ENCODE measurements at regions not wholly inside any gene's neighbourhood (a gene's known extent, or its start where the extent isn't known, plus 50 kb on each side); places are given as distances from the start of the nearest gene placed in this dataset.
"Not testable (repeated sequence)": the region's sequence is repeated elsewhere in the genome, so short reads cannot be mapped to it uniquely, and the experiment has no call there.

GRCh38 chr20:8986631-8987030 lies 82.3 kb upstream of the PLCB4 start:
- TF ChIP-seq CTCF (IDR thresholded peaks at IDR 0.05; ENCODE audit: control insufficient read depth, extremely low read depth, insufficient read depth): no peak
- no peak overlapping the region for H3K4me3 ChIP-seq (ENCODE audit: low read depth, low read length)
- DNase-seq (ENCODE audit: low read depth): no peak

- TF ChIP-seq CTCF (IDR thresholded peaks at IDR 0.05; ENCODE audit: control insufficient read depth, extremely low read depth, insufficient read depth): no peak
- no peak overlapping the region for H3K4me3 ChIP-seq (ENCODE audit: low read depth, low read length)
- DNase-seq (ENCODE audit: low read depth): no peak
These were observed 78.1 kb upstream of the PLCB4 start for GRCh38 chr20:8990770-8991169.

- no peak for DNase-seq (ENCODE audit: low read depth)
- no peak overlapping the region for H3K4me3 ChIP-seq (ENCODE audit: low read depth, low read length)
- no peak for TF ChIP-seq CTCF (IDR thresholded peaks at IDR 0.05; ENCODE audit: control insufficient read depth, extremely low read depth, insufficient read depth)
These were observed 74.8 kb upstream of the PLCB4 start for GRCh38 chr20:8994045-8994444.

- H3K4me3 ChIP-seq (ENCODE audit: low read depth, low read length): no peak overlapping the region
- TF ChIP-seq CTCF (IDR thresholded peaks at IDR 0.05; ENCODE audit: control insufficient read depth, extremely low read depth, insufficient read depth): no peak
- DNase-seq (ENCODE audit: low read depth): no peak
These were observed 73.1 kb upstream of the PLCB4 start for GRCh38 chr20:8995761-8996160.

- TF ChIP-seq CTCF (IDR thresholded peaks at IDR 0.05; ENCODE audit: control insufficient read depth, extremely low read depth, insufficient read depth): no peak
- H3K4me3 ChIP-seq (ENCODE audit: low read depth, low read length): no peak overlapping the region
- no peak for DNase-seq (ENCODE audit: low read depth)
These were observed 71.9 kb upstream of the PLCB4 start for GRCh38 chr20:8996817-8997512.

GRCh38 chr20:8997701-8998117 lies 71.2 kb upstream of the PLCB4 start:
- no peak for DNase-seq (ENCODE audit: low read depth)
- no peak for TF ChIP-seq CTCF (IDR thresholded peaks at IDR 0.05; ENCODE audit: control insufficient read depth, extremely low read depth, insufficient read depth)
- H3K4me3 ChIP-seq (ENCODE audit: low read depth, low read length): no peak overlapping the region

GRCh38 chr20:9011121-9011520 lies 57.8 kb upstream of the PLCB4 start:
- no peak for TF ChIP-seq CTCF (IDR thresholded peaks at IDR 0.05; ENCODE audit: control insufficient read depth, extremely low read depth, insufficient read depth)
- DNase-seq (ENCODE audit: low read depth): peak; percentile 8

GRCh38 chr20:9015232-9015983 lies 53.5 kb upstream of the PLCB4 start:
- not testable (repeated sequence) for DNase-seq (ENCODE audit: low read depth); H3K4me3 ChIP-seq (ENCODE audit: low read depth, low read length)

More at GRCh38 chr20:9011121-9011520, 57.8 kb upstream of the PLCB4 start:
- H3K4me3 ChIP-seq (ENCODE audit: low read depth, low read length): no peak overlapping the region
